Endothelial cell of umbilical vein (primary cell): ENCODE measurements at regions not wholly inside any gene's neighbourhood (a gene's known extent, or its start where the extent isn't known, plus 50 kb on each side); places are given as distances from the start of the nearest gene placed in this dataset.

ENCODE experiments used
- BruUV-seq: library from RNA; stranded (reverse); fragments of 400-500 nt; replicated peaks from 2 replicates; lab custom pipeline; 2021; lab: Mats Ljungman, UMichigan
- CTCF ChIA-PET: fragments of 300-600, 350-600 bp; sonication (Branson Sonifier 250); formaldehyde crosslinking; loops from one replicate; lab custom pipeline; 2021; ENCODE audit warnings: antibody characterized with exemption, inconsistent platforms; lab: Charles Lee
- POLR2A ChIA-PET: fragments of 300-600, 350-600 bp; sonication (Branson Sonifier 250); formaldehyde crosslinking; loops from one replicate; lab custom pipeline; 2021; ENCODE audit warnings: antibody characterized with exemption, inconsistent platforms; lab: Charles Lee
- DNase-seq: peaks from one replicate; pipeline ENCODE4 v3.0.0-alpha.2; 2011; ENCODE audit warnings: low read depth, low spot score
- FAIRE-seq: peaks from 2 replicates; lab custom pipeline; 2011; peaks lifted over from hg19 to GRCh38; lab: Jason Lieb, UNC
- H2AFZ ChIP-seq: 2 replicates; pipeline ENCODE4 v1.6.0; 2012; ENCODE audit warnings: low read depth, low read length, control low read depth, inconsistent platforms
- H3K27ac ChIP-seq: 2 replicates; pipeline ENCODE4 v1.5.1; 2011; ENCODE audit warnings: low read depth, mild to moderate bottlenecking, control low read depth, low read length, moderate library complexity; ENCODE audit not compliant: insufficient read depth
- H3K27me3 ChIP-seq, 2 experiments: 2 replicates each; pipeline versions ENCODE4 v1.6.0 to v1.6.1; 2011; ENCODE audit warnings: low read length in 2 of 2, mixed read lengths in 1 of 2; ENCODE audit not compliant: control insufficient read depth in 2 of 2, insufficient read depth in 2 of 2
- H3K36me3 ChIP-seq, 2 experiments: 2 replicates in 1 of 2; 3 replicates in 1 of 2; pipeline ENCODE4 v1.5.1; 2011; ENCODE audit warnings: low read length in 2 of 2, mild to moderate bottlenecking in 1 of 2, moderate library complexity in 1 of 2; ENCODE audit not compliant: control insufficient read depth in 2 of 2, insufficient read depth in 2 of 2; ENCODE audit errors: extremely low read depth in 1 of 2
- H3K4me1 ChIP-seq: 3 replicates; pipeline ENCODE4 v1.5.1; 2011; ENCODE audit warnings: mild to moderate bottlenecking, low read length; ENCODE audit not compliant: control insufficient read depth, insufficient read depth; ENCODE audit errors: extremely low read depth
- H3K4me2 ChIP-seq: 2 replicates; pipeline ENCODE4 v1.6.1; 2011; ENCODE audit warnings: low read length, control low read depth, mixed read lengths; ENCODE audit not compliant: insufficient read depth
- H3K4me3 ChIP-seq, 3 experiments: fragments of 200-600 bp in 1 of 3; sonication (generic), shearing (Covaris generic) in 1 of 3; replicated peaks in 1 of 3; 2 replicates each; pipeline ENCODE4 v1.5.1; 2011 to 2016; ENCODE audit warnings: control low read depth in 3 of 3, low read length in 3 of 3, mild to moderate bottlenecking in 2 of 3, inconsistent platforms in 1 of 3, low read depth in 1 of 3, moderate library complexity in 1 of 3; ENCODE audit not compliant: insufficient read depth in 1 of 3
- H3K79me2 ChIP-seq: 2 replicates; pipeline ENCODE4 v1.6.0; 2012; ENCODE audit warnings: low read length, inconsistent platforms; ENCODE audit not compliant: control insufficient read depth, insufficient read depth
- H3K9ac ChIP-seq: replicated peaks from 2 replicates; pipeline ENCODE3; 2011; ENCODE audit warnings: low read length, control low read depth; ENCODE audit not compliant: insufficient read depth; ENCODE audit errors: extremely low read depth
- H3K9me1 ChIP-seq: replicated peaks from 3 replicates; pipeline ENCODE4 v1.6.0; 2011; ENCODE audit warnings: mild to moderate bottlenecking, low read length; ENCODE audit not compliant: control insufficient read depth, insufficient read depth; ENCODE audit errors: extremely low read depth
- H3K9me3 ChIP-seq: replicated peaks from 2 replicates; pipeline ENCODE4 v1.5.1; 2012; ENCODE audit warnings: low read length, inconsistent platforms; ENCODE audit not compliant: control insufficient read depth, insufficient read depth
- H4K20me1 ChIP-seq: replicated peaks from 2 replicates; pipeline ENCODE3; 2011; ENCODE audit warnings: mild to moderate bottlenecking, low read length; ENCODE audit not compliant: control insufficient read depth, insufficient read depth; ENCODE audit errors: extremely low read depth
- CTCF ChIP-seq, 2 donors: IDR thresholded peaks; 1 replicate in 1 of 2; 2 replicates in 1 of 2; pipeline ENCODE4 v1.5.1; 2011; ENCODE audit warnings: low read length in 2 of 2, mild to moderate bottlenecking in 2 of 2, moderate library complexity in 2 of 2, control low read depth in 1 of 2, inconsistent platforms in 1 of 2, low read depth in 1 of 2; ENCODE audit not compliant: insufficient read depth in 1 of 2; ENCODE audit errors: extremely low read depth in 1 of 2
- EZH2 ChIP-seq: IDR thresholded peaks from 2 replicates; pipeline ENCODE4 v1.6.1; 2012; ENCODE audit warnings: borderline replicate concordance, low read depth, mild to moderate bottlenecking, moderate library complexity, low read length, inconsistent platforms; ENCODE audit not compliant: severe bottlenecking
- FOS ChIP-seq: IDR thresholded peaks from 2 replicates; pipeline ENCODE4 v1.6.1; 2011; ENCODE audit warnings: mild to moderate bottlenecking, low read length, moderate library complexity, borderline replicate concordance; ENCODE audit not compliant: insufficient read depth
- GATA2 ChIP-seq: IDR thresholded peaks from 2 replicates; pipeline ENCODE4 v1.7.0; 2011; ENCODE audit warnings: low read depth, mild to moderate bottlenecking, moderate library complexity, mixed read lengths, low read length; ENCODE audit not compliant: insufficient read length, insufficient read depth
- JUN ChIP-seq: IDR thresholded peaks from 2 replicates; pipeline ENCODE4 v1.6.1; 2011; ENCODE audit warnings: borderline replicate concordance, low read depth; ENCODE audit not compliant: insufficient read length, insufficient read depth
- MAX ChIP-seq: IDR thresholded peaks from 2 replicates; pipeline ENCODE4 v1.6.1; 2011; ENCODE audit not compliant: insufficient read depth, insufficient read length
- MYC ChIP-seq: IDR thresholded peaks from one replicate; pipeline ENCODE4 v1.6.1; 2011; ENCODE audit warnings: mild to moderate bottlenecking, low read depth, low read length
- POLR2A ChIP-seq: IDR thresholded peaks from 2 replicates; pipeline ENCODE4 v1.6.1; 2012; ENCODE audit warnings: low read depth, mild to moderate bottlenecking, control low read depth, low read length
- POLR2AphosphoS5 ChIP-seq: IDR thresholded peaks from 2 replicates; pipeline ENCODE4 v1.6.1; 2012; ENCODE audit warnings: low read depth, mild to moderate bottlenecking, control low read depth, low read length, moderate library complexity; ENCODE audit not compliant: insufficient read depth
- dilution Hi-C: fragments of 300-500 bp; cut with MboI; formaldehyde crosslinking; loops from one replicate; pipeline ENCODE4 v1.15.0; 2019; ENCODE audit warnings: low sequenced_read_pairs; ENCODE audit not compliant: extremely low pct_ligation_motif_present
- intact Hi-C: fragments of 100-400 bp; cut with micrococcal nuclease; formaldehyde crosslinking; loops from one replicate; pipeline ENCODE4 v1.10.0; 2022

- DNase-seq (no peak), FAIRE-seq (no peak)
- H3K4me2 ChIP-seq: no peak overlapping the region
- TF ChIP-seq GATA2: no peak
- no peak for TF ChIP-seq EZH2
- TF ChIP-seq POLR2AphosphoS5: no peak
- no peak for TF ChIP-seq POLR2A
- no peak for TF ChIP-seq MYC
- TF ChIP-seq FOS: no peak
- no peak for TF ChIP-seq MAX
- no peak for TF ChIP-seq CTCF (IDR thresholded peaks at IDR 0.05; ENCODE audit: extremely low read depth in 1 of 2, insufficient read depth in 1 of 2, low read depth in 1 of 2, low read length in 2 of 2)
- TF ChIP-seq JUN: no peak
- CTCF ChIA-PET: no interaction called here
- no TSS peak for BruUV-seq
- H4K20me1 ChIP-seq: no peaks in the 10 kb centered on the region
- H3K9ac ChIP-seq: no peak overlapping the region
- H3K4me3 ChIP-seq: no peak overlapping the region
- dilution Hi-C loops: no loop called here
- H2AFZ ChIP-seq: no peak overlapping the region
- no peaks in the 10 kb centered on the region for H3K9me1 ChIP-seq
- H3K4me1 ChIP-seq: no peaks in the 10 kb centered on the region
- H3K79me2 ChIP-seq: no peaks in the 10 kb centered on the region
- H3K9me3 ChIP-seq: peaks cover 4% of the 10 kb centered on the region
- H3K27me3 ChIP-seq: no peaks in the 10 kb centered on the region
- no peak overlapping the region for H3K27ac ChIP-seq
- POLR2A ChIA-PET: no interaction called here
- no peaks in the 10 kb centered on the region for H3K36me3 ChIP-seq
- intact Hi-C loops: no loop called here
Measured at GRCh38 chr4:13174001-13174400, 310.1 kb downstream of the RAB28 start.
